Ammon's horn (tissue), 1 donor: ENCODE measurements at regions not wholly inside any gene's neighbourhood (a gene's known extent, or its start where the extent isn't known, plus 50 kb on each side); places are given as distances from the start of the nearest gene placed in this dataset.
A peak's percentile ranks its signal among the peaks of the same experiment; 100 is the strongest.

Experiments used
- DNase-seq: peaks from one replicate; pipeline ENCODE4 v3.0.0-alpha.2; 2016; ENCODE audit warnings: low spot score

DNA sequence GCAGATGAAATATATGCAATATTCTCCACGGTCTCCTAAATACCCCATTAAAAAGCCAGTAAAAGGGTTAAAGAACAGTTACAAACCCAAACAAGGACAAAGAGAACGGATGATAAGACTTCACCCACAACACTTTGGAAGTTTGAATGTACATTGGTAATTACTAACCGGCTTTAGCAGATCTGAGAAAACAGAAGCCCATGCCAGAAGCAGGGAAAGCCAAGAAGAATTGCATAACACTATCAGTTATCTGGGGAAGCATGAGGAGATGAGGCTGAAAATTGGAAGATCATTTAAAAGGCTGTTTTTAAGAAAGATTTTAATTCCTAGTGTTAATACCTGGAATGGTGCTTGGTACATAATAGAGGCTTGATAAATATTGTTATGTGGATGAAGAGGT, 55.6 kb upstream of the MYBPC1 start:
- peak; percentile 7 for DNase-seq
